ENCODE measurements at regions not wholly inside any gene's neighbourhood (a gene's known extent, or its start where the extent isn't known, plus 50 kb on each side); places are given as distances from the start of the nearest gene placed in this dataset.

DNA sequence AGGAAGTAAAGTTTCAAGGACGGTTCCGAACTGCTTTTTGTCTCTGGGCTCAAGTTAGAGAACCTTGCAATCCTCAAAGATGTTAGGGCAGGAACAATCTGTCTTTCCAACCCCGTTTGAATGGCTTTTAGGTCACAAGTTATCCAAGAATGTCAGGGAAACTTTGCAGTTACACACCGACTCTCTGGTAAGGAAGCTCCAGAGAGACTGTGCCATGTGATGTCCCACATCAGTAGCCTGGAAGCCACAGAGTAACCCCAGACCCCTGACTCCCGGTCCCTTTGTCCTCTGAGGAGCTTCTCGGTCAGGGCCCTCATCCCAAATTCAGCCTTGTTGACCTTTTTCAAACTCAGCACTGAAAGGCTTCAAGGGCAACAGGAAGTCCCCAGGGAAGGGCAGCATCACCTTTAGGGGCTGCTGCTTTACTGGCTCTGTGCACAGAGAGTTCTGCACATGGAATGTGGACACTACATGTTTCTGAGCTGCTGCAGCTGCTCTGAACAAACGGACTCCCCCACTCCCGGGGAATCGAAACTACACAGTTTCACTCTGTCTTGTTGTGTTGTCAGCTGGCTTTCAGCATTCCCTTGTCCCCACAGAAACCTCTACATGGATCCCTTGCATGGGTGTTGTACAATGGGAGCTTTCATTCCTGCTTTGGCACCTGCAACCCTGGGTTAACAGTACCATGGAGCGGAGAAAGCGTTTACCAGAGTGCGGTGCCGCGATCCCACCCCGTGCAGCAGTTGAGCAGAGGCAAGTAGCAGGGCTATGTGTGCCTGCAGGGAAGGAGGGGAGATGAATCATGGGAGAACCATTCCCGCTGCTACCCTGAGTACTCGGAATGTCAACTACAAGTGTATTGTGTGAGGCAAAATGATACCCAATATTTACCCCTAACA lies 408.2 kb upstream of the THBS1 start (continued):
- peak; percentile 46; the same call in 1 of the 2 replicates for TF ChIP-seq TFAP4 (IDR thresholded peaks at IDR 0.05; ENCODE audit: borderline replicate concordance, low read depth)
- 0 out of 2 replicates have a peak, but pooled peaks have one; percentile 26 for TF ChIP-seq FUBP1 (CRISPR knock-in tag; IDR thresholded peaks at IDR 0.05; ENCODE audit: borderline replicate concordance)
- TF ChIP-seq ZNF30 (CRISPR knock-in tag; IDR thresholded peaks at IDR 0.05), result no peak
- TF ChIP-seq ATM (IDR thresholded peaks at IDR 0.05; ENCODE audit: borderline replicate concordance), result no peak
- no peak for TF ChIP-seq ATF7-NPFF (CRISPR knock-in tag; IDR thresholded peaks at IDR 0.05; ENCODE audit: low read depth)
- TF ChIP-seq FOXA3 (CRISPR knock-in tag; IDR thresholded peaks at IDR 0.05), result 0 out of 2 replicates have a peak, but pooled peaks have one; percentile 14
- TF ChIP-seq GTF3A (CRISPR knock-in tag; conservative IDR thresholded peaks at IDR 0.05), result no peak
- TF ChIP-seq ZNF607 (CRISPR knock-in tag; IDR thresholded peaks at IDR 0.05; ENCODE audit: borderline replicate concordance), result no peak
- TF ChIP-seq, protein P1, sequence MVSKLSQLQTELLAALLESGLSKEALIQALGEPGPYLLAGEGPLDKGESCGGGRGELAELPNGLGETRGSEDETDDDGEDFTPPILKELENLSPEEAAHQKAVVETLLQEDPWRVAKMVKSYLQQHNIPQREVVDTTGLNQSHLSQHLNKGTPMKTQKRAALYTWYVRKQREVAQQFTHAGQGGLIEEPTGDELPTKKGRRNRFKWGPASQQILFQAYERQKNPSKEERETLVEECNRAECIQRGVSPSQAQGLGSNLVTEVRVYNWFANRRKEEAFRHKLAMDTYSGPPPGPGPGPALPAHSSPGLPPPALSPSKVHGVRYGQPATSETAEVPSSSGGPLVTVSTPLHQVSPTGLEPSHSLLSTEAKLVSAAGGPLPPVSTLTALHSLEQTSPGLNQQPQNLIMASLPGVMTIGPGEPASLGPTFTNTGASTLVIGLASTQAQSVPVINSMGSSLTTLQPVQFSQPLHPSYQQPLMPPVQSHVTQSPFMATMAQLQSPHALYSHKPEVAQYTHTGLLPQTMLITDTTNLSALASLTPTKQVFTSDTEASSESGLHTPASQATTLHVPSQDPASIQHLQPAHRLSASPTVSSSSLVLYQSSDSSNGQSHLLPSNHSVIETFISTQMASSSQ (IDR thresholded peaks at IDR 0.05; ENCODE audit: low read depth), result no peak
- TF ChIP-seq, protein P1 (CRISPR knock-in tag; IDR thresholded peaks at IDR 0.05; ENCODE audit: borderline replicate concordance), result no peak
- no peak for TF ChIP-seq PITX1 (CRISPR knock-in tag; IDR thresholded peaks at IDR 0.05)
- no peak for TF ChIP-seq KDM5A (IDR thresholded peaks at IDR 0.05; ENCODE audit: borderline replicate concordance, low read length)
- TF ChIP-seq, protein P2, sequence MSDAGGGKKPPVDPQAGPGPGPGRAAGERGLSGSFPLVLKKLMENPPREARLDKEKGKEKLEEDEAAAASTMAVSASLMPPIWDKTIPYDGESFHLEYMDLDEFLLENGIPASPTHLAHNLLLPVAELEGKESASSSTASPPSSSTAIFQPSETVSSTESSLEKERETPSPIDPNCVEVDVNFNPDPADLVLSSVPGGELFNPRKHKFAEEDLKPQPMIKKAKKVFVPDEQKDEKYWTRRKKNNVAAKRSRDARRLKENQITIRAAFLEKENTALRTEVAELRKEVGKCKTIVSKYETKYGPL (CRISPR knock-in tag; IDR thresholded peaks at IDR 0.05), result no peak
- TF ChIP-seq ZFP90 (CRISPR knock-in tag; IDR thresholded peaks at IDR 0.05; ENCODE audit: borderline replicate concordance), result peak; percentile 73; the same call in 1 of the 2 replicates
- no peak for TF ChIP-seq E2F2 (CRISPR knock-in tag; IDR thresholded peaks at IDR 0.05; ENCODE audit: borderline replicate concordance)
- no peak for TF ChIP-seq KLF11 (CRISPR knock-in tag; IDR thresholded peaks at IDR 0.05)
- no peak for TF ChIP-seq MBNL3 (CRISPR knock-in tag; conservative IDR thresholded peaks at IDR 0.05)
- no peak for TF ChIP-seq ZNF557 (CRISPR knock-in tag; IDR thresholded peaks at IDR 0.05)
- TF ChIP-seq TBX2 (CRISPR knock-in tag; IDR thresholded peaks at IDR 0.05; ENCODE audit: borderline replicate concordance), result no peak
- no peak for TF ChIP-seq SAFB2 (CRISPR knock-in tag; IDR thresholded peaks at IDR 0.05; ENCODE audit: borderline replicate concordance, low read depth)
